HepG2 (cell line): ENCODE measurements at regions not wholly inside any gene's neighbourhood (a gene's known extent, or its start where the extent isn't known, plus 50 kb on each side); places are given as distances from the start of the nearest gene placed in this dataset.

Source experiments
- ATF7-NPFF ChIP-seq: sonication (generic); formaldehyde crosslinking; IDR thresholded peaks from 2 replicates; pipeline ENCODE4 v1.8.1; 2023; ENCODE audit warnings: mild to moderate bottlenecking, low read depth, missing genetic modification reagents, moderate library complexity
- BCLAF1 ChIP-seq: fragments of 450-650 bp; IDR thresholded peaks from 2 replicates; pipeline ENCODE4 v1.6.1; 2017; ENCODE audit warnings: mild to moderate bottlenecking
- CTCF ChIP-seq: sonication (generic); formaldehyde crosslinking; IDR thresholded peaks from 2 replicates; pipeline ENCODE4 v1.5.0; 2020; ENCODE audit warnings: mild to moderate bottlenecking, missing genetic modification reagents, moderate library complexity
- GABPA ChIP-seq, 2 experiments: IDR thresholded peaks; 2 replicates each; pipeline ENCODE4 v1.6.1; 2011 to 2016; ENCODE audit warnings: low read depth in 2 of 2, low read length in 1 of 2, missing biosample characterization in 1 of 2, missing genetic modification characterization in 1 of 2
- GABPB1 ChIP-seq: IDR thresholded peaks from 2 replicates; pipeline ENCODE4 v1.6.1; 2016; ENCODE audit warnings: mild to moderate bottlenecking, missing genetic modification reagents, moderate library complexity, missing compliant biosample characterization
- IKZF5 ChIP-seq: IDR thresholded peaks from 2 replicates; pipeline ENCODE4 v1.6.1; 2018; ENCODE audit warnings: missing genetic modification reagents, mild to moderate bottlenecking, missing compliant biosample characterization
- KIAA2018 ChIP-seq: sonication (generic); formaldehyde crosslinking; IDR thresholded peaks from 2 replicates; pipeline ENCODE4 v1.5.0; 2020; ENCODE audit warnings: mild to moderate bottlenecking, missing genetic modification reagents, borderline replicate concordance
- PITX1 ChIP-seq: sonication (generic); formaldehyde crosslinking; IDR thresholded peaks from 2 replicates; pipeline ENCODE4 v1.5.1; 2020; ENCODE audit warnings: mild to moderate bottlenecking, missing genetic modification reagents
- ZBTB7A ChIP-seq: sonication (generic); formaldehyde crosslinking; IDR thresholded peaks from 2 replicates; pipeline ENCODE4 v1.8.0; 2022; ENCODE audit warnings: mild to moderate bottlenecking, missing genetic modification reagents

GRCh38 chr11:29343465-29344333 is 673.1 kb downstream of the KCNA4 start (continued):
- TF ChIP-seq KIAA2018 (no peak), PITX1 (no peak), BCLAF1 (no peak), ZBTB7A (CRISPR knock-in tag) (no peak), GABPB1 (CRISPR knock-in tag) (peak; percentile 52; the same call in 1 of the 2 replicates), IKZF5 (CRISPR knock-in tag) (no peak), GABPA (IDR thresholded peaks at IDR 0.05; ENCODE audit: low read depth, low read length) (no peak), GABPA (CRISPR knock-in tag; IDR thresholded peaks at IDR 0.05; ENCODE audit: low read depth) (no peak), ATF7-NPFF (CRISPR knock-in tag) (no peak), CTCF (CRISPR knock-in tag) (peak; percentile 81)
